NCI-H2227 (cell line): ENCODE measurements at regions not wholly inside any gene's neighbourhood (a gene's known extent, or its start where the extent isn't known, plus 50 kb on each side); places are given as distances from the start of the nearest gene placed in this dataset.
"Not testable (repeated sequence)": the region's sequence is repeated elsewhere in the genome, so short reads cannot be mapped to it uniquely, and the experiment has no call there.

Experiments
- DNase-seq: peaks from one replicate; lab custom pipeline; 2025; ENCODE audit not compliant: unreplicated experiment; lab: John Stamatoyannopoulos, UW

DNA sequence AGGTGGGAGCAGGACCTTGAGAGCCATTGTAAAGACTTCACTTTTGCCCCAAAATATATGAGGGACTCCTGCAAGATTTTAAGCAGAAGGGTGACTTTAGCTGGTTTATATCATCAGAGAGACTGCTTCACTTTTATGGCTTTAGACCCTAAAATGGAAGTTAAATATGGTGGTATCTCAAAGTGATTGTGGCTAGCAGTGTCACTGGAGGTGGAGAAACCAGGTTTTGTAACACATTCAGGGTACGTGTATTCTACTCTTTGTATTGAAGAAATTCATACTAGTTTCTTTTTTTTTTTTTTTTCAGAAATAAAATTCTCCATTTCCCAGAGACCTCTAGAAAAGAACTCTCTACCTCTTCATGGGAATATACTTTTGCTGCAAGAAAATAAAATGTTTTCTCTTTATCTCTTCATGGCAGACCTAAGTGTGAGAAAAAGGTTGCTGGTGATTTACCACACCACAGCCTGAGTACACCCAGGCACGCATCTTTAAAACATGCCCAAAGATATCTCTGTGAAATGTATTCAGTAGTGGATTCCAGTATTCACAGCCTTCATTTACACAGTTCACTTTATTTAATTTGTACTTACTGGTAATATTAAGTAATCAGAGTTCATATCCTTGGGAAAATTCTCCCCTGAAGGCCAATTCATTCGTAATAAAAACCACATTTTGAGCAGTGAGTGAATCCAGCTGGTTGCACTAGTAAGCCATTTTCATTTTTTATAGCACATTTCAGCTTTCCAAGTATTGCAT is 74.3 kb upstream of the GUCY1A1 start:
- DNase-seq, result no peak

DNA sequence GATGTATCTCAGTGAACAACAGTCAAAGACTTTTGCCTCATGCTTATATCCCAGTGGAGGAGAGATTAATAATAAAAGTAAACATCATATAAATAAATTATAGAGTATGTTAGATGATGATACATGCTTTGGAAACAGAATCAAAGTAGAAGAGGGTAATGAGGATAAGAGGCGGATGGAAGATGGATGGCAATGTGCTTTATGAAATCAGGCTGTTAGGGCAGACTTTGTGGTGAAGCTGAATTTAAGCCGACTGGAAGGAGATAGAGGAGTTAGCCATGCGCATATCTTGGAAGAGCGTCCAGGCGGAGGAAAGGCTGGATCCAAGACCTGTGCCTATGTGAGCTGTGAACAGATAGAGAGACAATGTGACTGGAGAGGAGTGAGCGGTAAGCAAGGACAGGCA is 74.9 kb upstream of the GUCY1A1 start:
- DNase-seq, result no peak

DNA sequence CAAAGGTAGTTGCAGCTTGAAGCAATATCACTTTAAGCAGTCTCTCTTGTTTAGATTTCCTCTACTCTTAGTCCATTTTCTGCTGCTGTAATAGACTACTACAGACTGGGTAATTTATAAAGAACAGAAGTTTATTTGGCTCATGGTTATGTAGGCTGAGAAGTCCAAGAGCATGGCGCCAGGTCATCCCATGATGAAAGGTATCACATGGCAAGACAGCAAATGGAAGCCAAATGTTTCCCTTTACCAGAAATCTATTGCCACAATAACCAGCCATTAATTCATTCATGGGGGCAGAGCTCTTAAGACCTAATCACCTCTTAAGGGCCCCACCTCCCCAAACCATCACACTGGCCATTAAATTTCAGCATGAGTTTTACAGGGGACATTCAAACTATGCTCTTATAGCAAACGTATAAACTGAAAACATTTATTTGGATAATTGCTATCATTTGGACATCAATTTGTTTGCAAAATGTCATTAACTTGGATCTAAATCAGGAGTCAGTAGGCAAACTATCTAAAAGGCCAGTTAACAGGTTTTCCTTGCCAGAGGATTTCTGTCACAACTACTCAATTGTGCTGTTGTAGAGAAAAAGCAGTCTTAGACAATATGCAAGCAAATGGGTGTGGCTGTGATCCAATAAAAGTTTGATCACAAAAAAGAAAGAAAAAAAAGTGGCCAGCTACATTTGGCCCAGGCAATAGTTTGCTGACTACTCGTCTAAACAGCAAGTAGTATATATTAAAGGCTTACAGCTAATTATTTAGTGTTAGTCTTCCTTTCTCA is 75.7 kb upstream of the GUCY1A1 start:
- DNase-seq, result no peak

DNA sequence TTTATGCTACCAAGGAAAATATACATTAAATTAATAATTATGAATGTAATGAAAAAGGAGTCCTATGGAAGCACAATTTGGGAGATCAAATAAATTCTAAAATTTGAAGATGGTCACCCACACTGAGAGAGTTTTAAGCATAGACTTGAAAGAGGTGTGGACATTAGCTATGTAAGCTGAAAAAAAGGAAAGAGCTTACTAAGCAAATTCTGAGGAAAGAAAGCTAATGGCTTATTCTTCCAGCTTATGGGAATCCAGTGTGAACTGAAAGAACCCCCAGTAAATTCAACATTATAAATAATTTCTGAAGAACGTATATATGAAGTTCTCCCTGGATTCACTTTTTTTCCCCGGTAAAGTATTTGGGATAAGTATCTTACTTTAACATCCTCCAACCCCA is 78.2 kb upstream of the GUCY1A1 start:
- no peak for DNase-seq

DNA sequence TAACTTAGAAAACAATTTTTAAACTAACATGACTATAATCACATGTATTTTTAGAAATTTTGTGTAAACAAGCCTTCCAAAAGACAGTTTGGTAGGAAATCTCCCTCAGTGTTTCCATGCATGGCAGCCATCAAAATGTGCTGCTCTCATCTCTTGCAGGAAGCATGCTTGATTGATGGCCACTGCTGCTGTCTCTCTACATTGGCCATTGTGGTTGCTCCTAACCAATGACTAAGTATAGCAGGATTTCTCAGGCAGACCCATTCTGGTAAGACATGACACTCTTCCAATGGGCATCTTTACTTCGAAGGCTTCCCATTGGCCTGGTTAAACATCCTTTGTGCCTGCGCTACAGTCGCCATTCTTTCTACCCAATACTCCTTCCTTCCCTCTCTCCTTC is 78.9 kb upstream of the GUCY1A1 start:
- DNase-seq, result no peak

DNA sequence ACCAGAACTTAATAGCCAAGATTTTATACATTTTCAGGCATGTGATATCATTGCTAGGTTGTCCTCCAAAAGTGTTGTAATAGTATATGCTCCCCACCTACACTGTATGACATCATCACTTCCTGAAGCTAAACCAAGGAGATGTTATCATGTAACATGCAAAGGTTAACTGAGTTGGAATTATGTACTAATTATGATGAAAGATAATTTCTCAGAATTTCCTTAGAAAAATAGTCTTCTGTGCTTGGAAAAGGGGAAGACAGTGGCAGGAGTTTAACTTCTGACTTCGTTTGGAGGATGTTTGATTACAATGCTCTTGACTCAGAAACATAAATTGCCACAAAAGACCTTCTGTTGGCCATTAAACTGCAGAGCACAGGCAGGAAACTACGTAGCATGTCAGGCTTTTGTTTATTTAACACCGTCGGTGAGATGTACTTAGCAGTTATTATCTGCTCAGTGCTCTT is 83.6 kb upstream of the GUCY1A1 start:
- no peak for DNase-seq

DNA sequence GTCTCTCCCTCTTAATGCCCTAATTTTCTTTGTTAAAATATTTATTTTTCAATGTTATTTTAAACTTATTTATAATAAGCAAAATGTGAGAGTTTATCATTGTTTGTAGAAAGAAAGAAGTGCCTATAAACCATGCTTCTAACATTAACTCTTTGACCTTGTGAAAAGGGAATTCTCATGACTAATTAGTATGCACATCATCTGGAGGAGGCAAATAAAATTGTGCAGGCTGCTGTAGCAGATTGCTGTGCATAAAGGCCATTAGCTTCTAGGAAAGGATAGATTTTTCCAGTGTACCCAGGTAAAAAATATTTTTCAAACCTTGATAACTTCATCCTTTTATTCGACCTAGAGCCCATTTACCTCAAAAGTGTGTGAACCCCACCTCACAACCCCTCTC is 84.6 kb upstream of the GUCY1A1 start:
- no peak for DNase-seq

DNA sequence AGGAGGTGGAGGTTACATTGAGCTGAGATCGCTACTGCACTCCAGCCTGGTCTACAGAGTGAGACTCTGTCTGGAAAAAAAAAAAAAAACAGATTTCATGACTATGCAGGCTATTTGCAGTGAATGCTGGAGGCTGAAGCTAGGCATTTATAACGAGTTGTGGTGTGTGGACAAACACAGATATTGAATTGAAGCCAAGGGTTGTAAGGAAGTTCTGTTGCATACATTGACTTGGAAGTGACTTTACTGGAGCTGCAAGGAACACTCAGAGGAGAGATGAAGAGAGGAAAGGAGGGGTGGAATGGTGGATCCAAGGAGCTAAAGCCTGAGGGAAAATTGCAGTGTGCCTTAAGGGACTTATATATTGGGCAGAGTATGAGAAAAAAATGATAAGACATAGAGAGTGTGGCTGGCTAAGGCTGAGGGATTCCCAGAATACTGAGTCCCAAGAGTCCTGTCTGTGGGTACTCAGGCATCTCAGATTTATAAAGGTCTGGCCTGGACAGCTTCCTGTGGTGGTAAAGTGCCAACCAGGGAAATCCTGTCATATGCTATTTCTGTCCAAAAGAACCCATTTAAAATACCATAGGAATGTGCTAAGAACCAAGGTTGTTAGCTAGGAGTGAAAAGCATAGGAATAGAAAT is 87.8 kb upstream of the GUCY1A1 start:
- no peak for DNase-seq

DNA sequence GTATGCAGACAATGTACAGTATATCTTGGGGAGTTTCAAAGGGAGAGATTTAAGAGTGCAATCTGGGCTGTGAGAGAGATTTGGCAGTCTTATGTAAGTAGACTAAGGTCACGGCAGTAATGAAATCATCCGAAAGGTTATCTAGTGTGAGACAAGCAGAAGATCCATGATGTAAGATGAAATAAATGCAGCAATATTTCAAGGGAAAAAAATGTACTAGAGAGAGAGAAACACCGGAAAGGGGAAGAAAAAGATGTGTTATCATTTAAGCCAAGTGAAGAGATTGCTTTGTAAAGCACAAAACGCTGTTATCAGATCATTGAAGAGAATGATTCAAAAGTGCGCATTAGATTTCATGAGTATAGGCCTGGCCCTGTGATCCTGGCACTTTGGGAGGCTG is 88.4 kb upstream of the GUCY1A1 start:
- DNase-seq, result no peak

DNA sequence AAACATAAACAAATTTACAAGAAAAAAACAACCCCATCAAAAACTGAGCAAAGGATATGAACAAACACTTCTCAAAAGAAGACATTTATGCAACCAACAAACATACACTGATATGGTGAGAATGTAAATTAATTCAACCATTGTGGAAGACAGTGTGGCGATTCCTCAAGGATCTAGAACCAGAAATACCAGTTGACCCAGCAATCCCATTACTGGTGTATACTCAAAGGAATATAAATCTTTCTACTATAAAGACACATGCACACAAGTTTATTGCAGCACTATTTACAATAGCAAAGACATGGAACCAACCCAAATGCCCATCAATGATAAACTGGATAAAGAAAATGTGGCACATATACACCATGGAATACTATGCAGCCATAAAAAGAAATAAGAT is 92.3 kb upstream of the GUCY1A1 start:
- DNase-seq, result not testable (repeated sequence)

DNA sequence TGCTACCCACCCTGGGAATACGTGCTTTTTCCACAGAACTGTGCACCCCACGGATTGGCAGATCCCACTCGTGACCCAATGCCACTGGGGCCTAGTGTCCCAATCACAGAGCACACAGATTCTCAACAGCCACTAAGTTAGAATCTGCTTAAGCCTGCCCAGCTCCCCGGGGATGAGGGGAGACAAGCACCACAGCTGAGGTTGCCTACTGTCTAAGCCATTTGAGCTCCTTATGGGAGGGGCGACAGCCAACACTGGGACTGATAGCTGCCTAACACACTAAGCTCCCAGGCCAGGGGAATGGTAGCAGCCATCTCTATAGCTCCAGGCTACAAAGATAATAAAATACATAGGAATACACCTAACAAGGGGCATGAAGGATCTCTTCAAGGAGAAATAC is 93.5 kb upstream of the GUCY1A1 start:
- DNase-seq, result no peak

DNA sequence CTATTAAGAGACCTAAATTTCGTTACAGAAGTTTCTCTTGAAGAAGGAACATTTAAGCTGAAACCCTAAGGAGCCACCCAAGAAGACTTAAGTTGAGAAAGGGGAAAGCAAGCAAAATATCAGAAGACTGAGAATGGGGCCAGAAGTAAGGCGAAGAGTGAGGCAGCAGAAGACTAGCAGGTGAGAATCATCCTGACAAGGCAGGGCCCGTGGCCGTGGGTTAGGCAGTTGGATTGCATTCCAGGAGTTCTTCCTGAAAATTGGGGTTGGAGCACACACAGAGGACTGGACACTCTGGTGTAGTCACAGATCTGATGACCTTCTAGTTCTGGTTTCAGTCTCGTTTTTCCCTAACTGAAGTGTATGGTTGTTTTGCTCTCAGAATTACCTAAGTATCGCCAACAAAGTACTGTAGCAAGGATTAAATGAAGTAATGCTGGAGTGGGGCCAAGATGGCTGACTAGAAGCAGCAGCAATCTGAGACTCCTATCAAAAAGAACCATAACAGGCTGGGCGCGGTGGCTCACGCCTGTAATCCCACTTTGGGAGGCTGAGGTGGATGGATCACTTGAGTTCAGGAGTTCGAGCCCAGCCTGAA is 94.4 kb upstream of the GUCY1A1 start:
- DNase-seq, result no peak

DNA sequence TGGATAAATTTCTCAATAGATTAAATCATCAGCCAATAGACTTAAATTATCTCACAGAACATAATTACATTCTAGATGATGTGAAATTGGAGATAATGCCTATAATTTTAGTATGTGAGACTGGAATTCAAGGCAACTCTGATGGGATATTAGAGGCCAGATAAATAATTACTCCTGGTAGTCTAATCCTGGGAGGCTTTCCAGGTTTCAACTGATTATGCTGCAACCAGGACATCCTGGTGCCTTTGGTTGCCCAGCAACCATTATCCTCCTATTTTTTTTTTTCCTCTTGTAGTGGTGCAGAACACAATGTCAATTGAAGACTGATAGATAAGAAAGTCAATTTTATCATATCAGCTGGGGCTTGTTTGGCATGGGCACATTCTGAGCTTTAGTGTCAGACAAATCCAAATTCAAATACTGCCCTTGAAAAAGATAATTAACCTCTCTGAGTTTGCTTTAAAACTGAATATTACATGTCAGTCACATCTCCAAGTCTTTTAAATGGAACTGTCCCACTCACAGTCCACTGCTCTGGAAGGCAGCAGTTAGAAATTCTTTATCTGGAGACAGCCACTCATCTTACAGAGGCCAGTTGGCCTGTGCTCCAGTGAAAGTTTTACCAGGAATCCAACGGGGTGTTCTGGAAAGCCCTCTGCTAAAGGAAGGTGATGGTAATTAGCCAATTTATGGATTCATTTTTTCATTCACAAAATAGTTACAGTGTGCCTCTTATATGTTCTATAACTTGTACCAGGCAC is 95.3 kb upstream of the GUCY1A1 start:
- no peak for DNase-seq

DNA sequence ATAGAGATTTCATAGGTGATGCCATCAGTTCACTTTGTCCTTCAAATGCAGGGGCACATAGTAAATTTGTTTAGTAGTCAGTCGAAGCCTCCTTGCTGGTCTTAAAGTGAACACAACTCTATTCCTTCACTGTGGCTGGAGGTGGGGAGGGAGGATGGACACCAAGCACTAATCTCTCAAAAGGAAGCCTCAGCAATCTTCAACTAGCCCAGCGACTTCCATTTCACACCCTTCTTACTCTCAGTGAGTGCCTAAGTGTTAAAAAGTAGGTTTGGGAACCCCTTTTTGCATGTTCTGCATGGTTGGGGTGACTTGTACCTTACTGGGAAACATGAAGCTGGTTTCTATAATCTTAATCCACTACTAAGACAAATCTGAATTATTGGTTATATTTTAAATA is 96.0 kb upstream of the GUCY1A1 start:
- no peak for DNase-seq

DNA sequence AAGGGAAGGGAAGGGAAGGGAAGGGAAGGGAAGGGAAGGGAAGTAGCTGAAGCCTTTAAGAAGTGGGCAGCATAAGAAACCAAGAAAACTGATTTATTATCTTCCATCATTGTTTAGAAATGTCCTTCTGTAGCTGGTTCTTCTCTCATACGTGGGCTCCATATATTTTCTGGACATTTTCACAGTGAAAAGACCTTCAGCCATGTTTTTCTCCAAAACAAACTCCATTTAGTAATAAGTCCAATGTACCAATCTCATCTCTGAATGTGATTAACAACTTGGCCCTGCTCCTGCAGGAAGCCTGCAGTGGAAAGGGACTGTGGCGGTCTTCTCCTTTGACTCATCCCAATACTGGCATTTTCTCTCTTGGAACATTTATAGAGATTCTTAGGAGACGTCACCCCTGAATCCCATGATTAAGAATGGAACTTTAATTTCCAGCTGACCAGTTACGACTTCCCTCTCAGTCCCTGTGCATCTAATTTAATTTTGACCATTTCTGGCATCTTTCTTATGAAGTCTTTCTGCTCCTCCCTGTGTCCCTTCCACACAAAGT is 96.6 kb upstream of the GUCY1A1 start:
- no peak for DNase-seq

DNA sequence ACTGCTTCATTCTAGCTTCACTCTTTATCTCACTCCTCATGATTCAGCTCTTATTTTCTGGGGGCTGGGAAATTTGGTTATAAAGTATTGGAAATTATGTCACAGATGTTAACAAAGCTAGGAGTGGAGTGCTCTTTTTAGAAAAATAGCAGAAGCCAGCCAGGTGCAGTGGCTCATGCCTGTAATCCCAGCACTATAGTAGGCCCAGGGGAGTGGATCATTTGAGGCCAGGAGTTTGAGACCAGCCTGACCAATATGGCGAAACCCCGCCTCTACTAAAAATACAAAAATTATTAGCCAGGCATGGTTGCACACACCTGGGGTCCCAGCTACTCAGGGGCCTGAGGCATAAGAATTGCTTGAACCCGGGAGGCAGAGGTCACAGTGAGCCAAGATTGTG is 97.2 kb upstream of the GUCY1A1 start:
- DNase-seq, result no peak

DNA sequence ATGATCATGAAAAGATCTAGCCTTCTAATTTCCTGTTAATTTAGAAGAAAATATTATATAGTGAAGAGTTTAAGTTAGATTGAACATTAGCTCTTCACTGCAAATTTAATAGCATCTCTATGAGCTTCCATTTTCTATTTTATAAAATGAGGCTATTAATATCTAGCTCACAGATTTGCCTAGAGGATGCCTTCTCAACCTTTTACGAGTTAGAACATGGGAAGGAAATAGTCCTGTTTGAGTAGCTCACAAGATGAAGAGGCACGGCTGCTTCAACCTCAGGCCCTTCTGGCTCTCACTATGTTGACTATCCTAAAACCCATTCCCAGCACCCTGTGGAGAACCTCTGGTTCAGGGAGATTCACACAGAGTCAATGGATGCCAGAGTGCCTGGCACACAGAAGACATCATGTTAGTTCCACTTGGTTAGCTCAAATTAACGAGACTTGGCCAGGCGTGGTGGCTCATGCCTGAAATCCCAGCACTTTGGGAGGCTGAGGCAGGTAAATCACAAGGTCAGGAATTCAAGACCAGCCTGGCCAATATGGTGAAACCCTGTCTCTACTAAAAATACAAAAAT is 97.9 kb upstream of the GUCY1A1 start:
- DNase-seq, result no peak

DNA sequence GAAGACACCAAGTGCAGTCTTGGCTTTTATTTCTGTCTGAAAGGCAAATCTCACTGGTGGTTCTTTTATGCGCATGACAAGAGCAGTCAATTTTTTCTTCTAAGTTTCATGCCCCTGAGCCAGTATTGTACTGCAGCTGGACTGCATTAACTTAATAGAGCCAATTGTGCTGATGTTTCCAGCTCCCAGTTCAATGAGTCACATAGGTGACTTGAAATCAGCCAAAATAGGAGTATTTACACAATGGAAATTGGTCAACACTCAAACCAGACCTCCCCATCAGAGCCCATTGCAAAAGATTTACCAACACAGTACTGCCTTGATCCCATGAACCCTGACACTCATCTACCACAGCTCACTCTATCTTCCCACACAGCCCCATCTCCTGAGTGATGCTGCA is 100.3 kb upstream of the GUCY1A1 start:
- DNase-seq, result no peak

DNA sequence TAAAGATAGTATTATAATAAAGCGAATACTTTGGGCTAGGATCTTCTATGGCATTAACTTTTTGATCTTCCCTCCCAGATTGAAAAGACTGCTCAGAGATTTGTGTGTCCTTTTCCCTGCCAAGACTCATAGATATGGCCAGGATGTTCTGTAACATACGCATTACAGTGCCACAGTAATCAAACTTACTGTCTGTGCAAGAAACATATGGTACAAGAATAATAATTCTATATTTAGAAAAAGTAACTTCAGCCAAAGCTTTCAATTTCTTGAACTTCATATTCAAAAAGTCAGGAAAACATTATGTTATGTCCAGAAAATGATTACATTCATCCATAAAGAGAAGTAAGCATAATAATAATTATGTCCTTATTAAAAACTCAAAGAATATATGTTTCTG is 100.9 kb upstream of the GUCY1A1 start:
- DNase-seq, result no peak

DNA sequence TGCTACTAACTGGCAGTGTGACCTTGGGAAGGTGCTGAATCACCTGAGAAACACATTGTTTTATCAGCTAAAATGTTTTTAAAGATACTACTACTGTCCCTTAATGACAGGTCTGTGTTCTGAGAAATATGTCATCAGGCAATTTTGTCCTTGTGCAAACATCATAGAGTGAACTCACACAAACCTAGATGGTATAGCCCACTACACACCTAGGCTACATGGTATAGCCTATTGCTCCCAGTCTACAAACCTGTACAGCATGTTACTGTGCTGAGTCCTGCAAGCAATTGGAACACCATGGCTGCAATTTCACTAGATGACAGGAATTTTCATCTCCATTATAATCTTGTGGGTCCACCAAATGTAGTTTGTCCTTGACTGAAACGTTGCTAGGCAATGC is 101.3 kb upstream of the GUCY1A1 start:
- no peak for DNase-seq
